ENCODE measurements at regions not wholly inside any gene's neighbourhood (a gene's known extent, or its start where the extent isn't known, plus 50 kb on each side); places are given as distances from the start of the nearest gene placed in this dataset.

DNA sequence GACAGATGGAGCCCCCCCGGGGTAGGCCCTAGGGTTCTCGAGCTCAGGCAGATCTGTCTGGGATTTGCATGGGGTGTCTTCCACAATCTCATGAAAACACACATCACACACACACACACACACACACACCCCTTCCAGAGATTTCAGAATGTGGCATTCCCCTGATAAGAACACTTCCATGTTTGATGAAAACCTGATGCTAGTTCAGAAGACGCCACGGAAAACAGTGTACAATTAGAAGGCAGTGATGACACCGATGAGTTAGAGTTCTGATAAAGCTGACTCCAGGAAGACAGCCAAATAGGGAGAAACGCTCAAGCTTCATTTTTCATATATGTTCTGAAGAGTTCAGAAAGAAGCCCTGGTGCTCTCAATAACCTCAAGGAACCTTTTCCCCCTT is 438.7 kb upstream of the JARID2 start:
- no peak overlapping the region for H3K27ac ChIP-seq (ENCODE audit: low read depth, low read length)
- TF ChIP-seq POLR2A (IDR thresholded peaks at IDR 0.05; ENCODE audit: borderline replicate concordance, extremely low read depth, insufficient read depth, insufficient read length) (no peak), RAD21 (IDR thresholded peaks at IDR 0.05; ENCODE audit: low read depth) (no peak)
- H3K9me2 ChIP-seq (ENCODE audit: insufficient read depth), result no peaks in the 10 kb centered on the region
- no peak overlapping the region for H3K4me2 ChIP-seq (ENCODE audit: low read length)
- ChIA-PET POLR2A (no interaction called here), CTCF (no interaction called here), RAD21 (ENCODE audit: low non-redundant PET in 1 of 2, low total read pairs in 2 of 2, uncharacterized antibody in 2 of 2, unreplicated experiment in 2 of 2) (no interaction called here)
- H3K4me1 ChIP-seq (ENCODE audit: control insufficient read depth in 1 of 2, insufficient read depth in 2 of 2, low read length in 2 of 2), result no peaks in the 10 kb centered on the region
- H2AFZ ChIP-seq (ENCODE audit: low read depth, low read length, poor library complexity, severe bottlenecking), result no peak overlapping the region
- H3K27me3 ChIP-seq (ENCODE audit: insufficient read depth, low read length), result no peaks in the 10 kb centered on the region
- no peak for DNase-seq (ENCODE audit: low read depth, low spot score)
- no peak for ATAC-seq
- H3K4me3 ChIP-seq (replicated peaks in 1 of 2; ENCODE audit: low read depth in 1 of 2, low read length in 2 of 2), result no peak overlapping the region
- no peaks in the 10 kb centered on the region for H3K79me2 ChIP-seq (ENCODE audit: insufficient read depth, low read length)
- no peaks in the 10 kb centered on the region for H3K9me3 ChIP-seq (ENCODE audit: control insufficient read depth in 1 of 2, insufficient read depth in 1 of 2, low read depth in 1 of 2, low read length in 2 of 2)
- intact Hi-C loops (cut with micrococcal nuclease), result no loop called here
- no TSS peak for BruUV-seq (replicated peaks)
- H3K9ac ChIP-seq (ENCODE audit: low read length), result no peak overlapping the region
- no peaks in the 10 kb centered on the region for H4K20me1 ChIP-seq (ENCODE audit: insufficient read depth)
- no peaks in the 10 kb centered on the region for H3K36me3 ChIP-seq (ENCODE audit: control insufficient read depth in 1 of 2, insufficient read depth in 2 of 2, low read length in 2 of 2)

- no peaks in the 10 kb centered on the region for H3K9me2 ChIP-seq (ENCODE audit: insufficient read depth)
- H3K9ac ChIP-seq (ENCODE audit: low read length), result no peak overlapping the region
- no peaks in the 10 kb centered on the region for H3K79me2 ChIP-seq (ENCODE audit: insufficient read depth, low read length)
- no peak overlapping the region for H2AFZ ChIP-seq (ENCODE audit: low read depth, low read length, poor library complexity, severe bottlenecking)
- H3K4me3 ChIP-seq (replicated peaks in 1 of 2; ENCODE audit: low read depth in 1 of 2, low read length in 2 of 2), result no peak overlapping the region
- ChIA-PET CTCF (no interaction called here), POLR2A (no interaction called here), RAD21 (ENCODE audit: low non-redundant PET in 1 of 2, low total read pairs in 2 of 2, uncharacterized antibody in 2 of 2, unreplicated experiment in 2 of 2) (no interaction called here)
- ATAC-seq (no peak), DNase-seq (ENCODE audit: low read depth, low spot score) (no peak)
- H3K36me3 ChIP-seq (ENCODE audit: control insufficient read depth in 1 of 2, insufficient read depth in 2 of 2, low read length in 2 of 2), result no peaks in the 10 kb centered on the region
- H3K4me1 ChIP-seq (ENCODE audit: control insufficient read depth in 1 of 2, insufficient read depth in 2 of 2, low read length in 2 of 2), result no peaks in the 10 kb centered on the region
- no peaks in the 10 kb centered on the region for H3K27me3 ChIP-seq (ENCODE audit: insufficient read depth, low read length)
- H3K4me2 ChIP-seq (ENCODE audit: low read length), result no peak overlapping the region
- TF ChIP-seq SRF (IDR thresholded peaks at IDR 0.05; ENCODE audit: low read depth) (no peak), CTCF (IDR thresholded peaks at IDR 0.05 in 2 of 3, conservative IDR thresholded peaks at IDR 0.05 in 1 of 3; ENCODE audit: borderline replicate concordance in 1 of 3, insufficient read depth in 1 of 3, low read depth in 2 of 3, low read length in 2 of 3) (no peak), JUND (IDR thresholded peaks at IDR 0.05) (no peak)
- H4K20me1 ChIP-seq (ENCODE audit: insufficient read depth), result no peaks in the 10 kb centered on the region
- H3K27ac ChIP-seq (ENCODE audit: low read depth, low read length), result no peak overlapping the region
- intact Hi-C loops (cut with micrococcal nuclease), result no loop called here
- BruUV-seq (replicated peaks), result no TSS peak
- no peaks in the 10 kb centered on the region for H3K9me3 ChIP-seq (ENCODE audit: control insufficient read depth in 1 of 2, insufficient read depth in 1 of 2, low read depth in 1 of 2, low read length in 2 of 2)
Observed at GRCh38 chr6:14807971-14808370, 437.9 kb upstream of the JARID2 start.

Data from HCT116 (cell line).